ENCODE measurements at regions not wholly inside any gene's neighbourhood (a gene's known extent, or its start where the extent isn't known, plus 50 kb on each side); places are given as distances from the start of the nearest gene placed in this dataset.
"Not testable (repeated sequence)": the region's sequence is repeated elsewhere in the genome, so short reads cannot be mapped to it uniquely, and the experiment has no call there.

GRCh38 chr7:121744877-121745276 lies 128.1 kb upstream of the PTPRZ1 start:
- DNase-seq (ENCODE audit: low read depth) = no peak

DNA sequence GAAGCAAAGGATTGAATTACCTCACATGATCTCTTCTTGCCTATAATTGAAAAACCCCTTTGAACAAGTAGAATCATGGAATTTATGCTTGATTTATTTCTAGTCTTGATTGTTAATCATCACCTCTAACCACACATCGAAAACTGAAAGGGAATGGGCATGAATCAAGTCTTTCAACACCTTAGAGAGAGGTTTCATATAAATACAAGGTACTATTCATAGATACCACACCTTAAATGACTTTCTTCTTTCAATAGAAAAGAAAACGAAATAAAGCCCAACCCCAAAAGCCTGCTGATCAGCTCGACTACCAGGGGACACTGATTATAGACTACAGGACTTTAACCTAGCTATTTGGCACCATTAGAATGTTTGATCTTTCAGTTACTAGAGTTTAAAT lies 128.6 kb upstream of the PTPRZ1 start:
- no peak for DNase-seq (ENCODE audit: low read depth)

GRCh38 chr7:121741896-121742295 lies 131.1 kb upstream of the PTPRZ1 start:
- no peak for DNase-seq (ENCODE audit: low read depth)

- no peak for DNase-seq (ENCODE audit: low read depth)
Measured at GRCh38 chr7:121739465-121739864, 133.5 kb upstream of the PTPRZ1 start.

GRCh38 chr7:121730869-121731268 lies 142.1 kb upstream of the PTPRZ1 start:
- no peak for DNase-seq (ENCODE audit: low read depth)

DNA sequence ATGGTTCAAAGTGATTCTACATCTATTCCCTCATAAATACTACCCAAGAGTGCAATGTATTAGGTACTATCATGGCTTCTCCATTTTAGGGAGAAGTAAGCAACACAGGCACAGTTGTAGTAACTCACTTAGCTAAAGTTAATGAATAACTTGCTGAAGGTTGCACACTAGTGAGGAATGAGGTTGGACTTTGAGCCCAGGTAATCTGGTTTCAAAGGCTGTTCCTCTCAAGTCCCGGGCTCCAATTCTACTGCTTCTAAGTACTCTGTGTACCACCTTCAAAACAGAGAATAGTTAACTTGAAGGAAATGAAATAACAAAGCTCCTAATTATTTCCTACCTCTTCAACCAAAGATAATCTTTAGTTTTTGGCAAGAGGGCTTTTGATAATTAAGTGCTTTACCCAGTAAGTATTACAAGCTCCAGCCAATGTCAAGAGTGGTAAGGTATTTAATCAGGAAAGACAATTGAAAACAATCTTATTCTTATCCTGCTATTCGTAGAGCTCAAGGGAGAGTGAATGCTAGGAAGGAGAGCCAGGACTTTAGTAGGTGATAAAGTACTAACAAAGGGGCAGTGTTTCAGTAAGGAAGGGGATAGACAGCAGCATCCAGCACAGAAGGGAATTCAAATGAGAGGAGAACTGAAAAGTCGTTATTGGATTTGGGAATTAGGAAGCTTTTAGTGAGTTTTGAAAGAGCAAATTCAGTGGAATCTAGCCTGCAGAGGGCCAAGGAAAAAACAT lies 158.2 kb upstream of the PTPRZ1 start:
- no peak for DNase-seq (ENCODE audit: low read depth)

DNA sequence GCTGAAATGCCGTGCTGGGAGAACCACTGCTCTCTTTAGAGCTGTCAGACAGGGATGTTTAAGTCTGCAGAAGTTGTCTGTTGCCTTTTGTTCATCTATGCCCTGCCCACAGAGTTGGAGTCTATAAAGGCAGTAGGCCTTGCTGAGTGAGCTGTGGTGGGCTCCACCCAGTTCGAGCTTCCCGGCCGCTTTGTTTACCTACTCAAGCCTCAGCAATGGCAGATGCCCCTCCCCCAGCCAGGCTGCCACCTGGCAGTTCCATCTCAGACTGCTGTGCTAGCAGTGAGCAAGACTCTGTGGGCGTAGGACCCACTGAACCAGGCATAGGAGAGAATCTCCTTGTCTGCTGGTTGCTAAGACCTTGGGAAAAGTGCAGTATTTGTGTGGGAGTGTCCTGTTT lies 160.0 kb upstream of the PTPRZ1 start:
- not testable (repeated sequence) for DNase-seq (ENCODE audit: low read depth)

GRCh38 chr7:121697731-121698316 lies 175.1 kb upstream of the PTPRZ1 start:
- peak; percentile 3 for DNase-seq (ENCODE audit: low read depth)

DNA sequence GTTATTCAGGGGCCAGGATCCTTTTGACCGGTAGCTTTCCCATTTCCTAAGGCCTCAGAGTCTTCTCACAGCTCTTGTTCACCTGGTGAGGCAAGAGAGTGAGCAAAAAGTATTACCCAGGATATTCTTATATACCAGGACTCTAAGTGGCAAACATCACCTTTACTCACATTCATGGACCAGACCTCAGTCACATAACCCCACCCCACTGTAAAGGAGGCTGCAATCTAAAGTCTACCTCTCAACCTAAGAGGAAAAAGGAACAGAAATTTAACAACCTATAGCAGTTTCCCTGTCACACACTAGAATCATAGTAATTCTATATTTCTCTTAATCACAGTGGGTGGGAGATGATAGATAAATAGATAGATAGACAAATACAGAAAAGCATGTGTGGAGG lies 176.0 kb upstream of the PTPRZ1 start:
- DNase-seq (ENCODE audit: low read depth) = no peak

- DNase-seq (ENCODE audit: low read depth) = no peak
Measured at GRCh38 chr7:121689749-121690148, 183.2 kb upstream of the PTPRZ1 start.

DNA sequence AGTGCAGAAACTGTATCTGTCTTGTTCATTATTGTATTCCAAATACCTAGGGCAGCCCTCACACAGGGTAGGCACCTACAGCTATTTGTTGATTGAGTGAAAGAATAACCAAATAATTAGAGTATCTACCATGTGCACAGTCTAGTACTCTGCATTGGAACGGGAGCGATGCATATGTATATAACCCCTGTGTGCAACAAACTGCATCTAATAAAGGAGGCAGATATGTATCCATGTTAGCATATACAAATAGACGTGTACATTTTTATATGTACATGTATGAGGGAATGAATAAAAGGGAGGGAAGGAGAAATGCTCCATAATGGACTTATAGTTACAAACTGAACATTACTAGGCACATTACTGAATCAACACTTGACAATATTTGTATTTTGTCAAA lies 191.3 kb upstream of the PTPRZ1 start:
- DNase-seq (ENCODE audit: low read depth) = no peak

DNA sequence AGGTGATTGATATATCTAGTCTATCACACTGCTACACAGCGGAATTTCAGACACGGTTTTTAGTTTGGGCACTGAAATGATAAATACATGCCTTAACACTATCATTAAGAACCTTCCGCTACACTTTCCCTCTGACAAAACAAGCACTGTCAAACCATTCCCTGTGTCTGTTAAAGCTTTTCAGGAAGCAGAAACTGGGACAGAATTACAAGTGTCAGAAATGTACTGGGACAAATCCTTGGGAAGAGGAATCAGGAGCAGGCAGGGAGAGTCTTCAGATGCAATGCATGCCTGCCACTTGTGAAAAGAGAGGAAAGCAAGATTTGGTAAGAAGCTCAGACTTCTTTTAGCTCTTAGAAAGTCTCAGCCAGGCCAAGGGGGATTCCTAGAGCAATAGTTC lies 196.8 kb upstream of the PTPRZ1 start:
- DNase-seq (ENCODE audit: low read depth) = no peak

DNA sequence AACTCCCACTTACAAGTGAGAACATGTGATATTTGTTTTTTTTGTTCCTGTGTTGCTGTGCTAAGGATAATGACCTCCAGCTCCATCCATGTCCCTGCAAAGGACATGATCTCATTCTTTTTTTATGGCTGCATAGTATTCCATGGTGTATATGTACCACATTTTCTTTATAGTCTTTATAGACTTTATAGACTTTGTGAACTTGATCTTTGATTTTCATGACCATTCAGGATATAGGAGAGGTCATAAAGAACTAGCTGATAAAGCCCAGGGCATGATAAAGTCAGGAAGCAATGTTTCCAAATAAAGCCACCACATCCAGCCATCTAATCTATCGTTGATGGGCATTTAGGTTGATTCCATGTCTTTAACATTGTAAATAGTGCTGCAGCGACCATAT lies 198.5 kb upstream of the PTPRZ1 start:
- not testable (repeated sequence) for DNase-seq (ENCODE audit: low read depth)

DNA sequence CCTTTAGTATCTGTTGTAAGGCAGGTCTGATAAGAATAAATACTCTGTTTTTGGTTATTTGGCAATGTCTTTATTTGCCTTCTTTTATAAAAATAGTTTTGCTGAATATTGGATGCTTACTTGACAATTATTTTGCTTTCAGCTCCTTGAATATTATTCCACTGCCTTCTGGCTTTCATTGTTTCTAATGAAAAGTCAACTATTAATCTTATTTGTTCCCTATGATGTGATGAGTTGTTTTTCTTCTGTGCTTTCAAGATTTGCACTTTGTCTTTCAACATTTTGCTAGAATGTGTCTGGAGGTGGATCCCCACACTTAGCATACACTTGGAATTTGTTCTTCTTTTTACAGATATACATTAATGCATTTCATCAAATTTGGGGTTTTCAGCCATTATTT lies 203.8 kb upstream of the PTPRZ1 start:
- no peak for DNase-seq (ENCODE audit: low read depth)

- DNase-seq (ENCODE audit: low read depth) = no peak
Measured at GRCh38 chr7:121666306-121666705, 206.7 kb upstream of the PTPRZ1 start.

DNA sequence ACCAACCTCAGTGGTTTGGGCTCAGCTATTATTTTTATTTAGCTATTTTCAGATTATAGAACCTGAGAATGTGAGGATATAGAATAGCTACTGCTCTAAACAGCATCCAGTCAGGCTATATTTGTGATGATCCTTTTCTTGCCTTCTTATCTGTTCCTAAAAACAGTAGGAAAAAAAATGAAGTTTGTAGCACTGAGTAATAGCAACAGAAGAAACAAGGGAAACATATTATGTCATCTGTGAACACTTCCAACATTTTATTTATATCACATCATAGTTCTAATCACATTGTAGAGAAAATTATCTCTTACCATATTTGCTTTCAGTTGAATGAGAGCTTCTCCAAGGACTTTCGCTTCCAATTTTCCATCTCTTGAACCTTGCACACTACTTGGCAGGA lies 229.6 kb upstream of the PTPRZ1 start:
- no peak for DNase-seq (ENCODE audit: low read depth)

DNA sequence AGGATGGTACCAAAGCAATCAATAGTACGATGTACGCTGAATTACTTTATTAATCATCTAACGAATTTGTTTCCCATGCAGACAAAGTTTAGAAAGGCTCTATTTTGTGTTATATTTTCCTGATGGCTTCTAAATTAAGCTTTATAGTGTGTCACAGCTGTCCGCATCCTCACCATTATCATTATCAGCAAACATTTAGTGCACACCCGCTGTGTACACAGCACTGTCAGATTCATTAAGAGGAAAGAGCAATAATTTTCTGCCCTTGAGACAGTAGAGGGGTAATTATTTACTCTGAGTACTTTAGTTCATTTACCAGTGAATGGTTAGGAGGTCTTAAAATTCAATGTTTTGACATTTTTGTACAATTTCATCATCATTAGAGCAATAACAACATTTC lies 233.3 kb upstream of the PTPRZ1 start:
- no peak for DNase-seq (ENCODE audit: low read depth)

- DNase-seq (ENCODE audit: low read depth) = no peak
Measured at GRCh38 chr7:121638286-121638685, 234.7 kb upstream of the PTPRZ1 start.

GRCh38 chr7:121634356-121634755 lies 238.2 kb upstream of the FAM3C start:
- no peak for DNase-seq (ENCODE audit: low read depth)

DNA sequence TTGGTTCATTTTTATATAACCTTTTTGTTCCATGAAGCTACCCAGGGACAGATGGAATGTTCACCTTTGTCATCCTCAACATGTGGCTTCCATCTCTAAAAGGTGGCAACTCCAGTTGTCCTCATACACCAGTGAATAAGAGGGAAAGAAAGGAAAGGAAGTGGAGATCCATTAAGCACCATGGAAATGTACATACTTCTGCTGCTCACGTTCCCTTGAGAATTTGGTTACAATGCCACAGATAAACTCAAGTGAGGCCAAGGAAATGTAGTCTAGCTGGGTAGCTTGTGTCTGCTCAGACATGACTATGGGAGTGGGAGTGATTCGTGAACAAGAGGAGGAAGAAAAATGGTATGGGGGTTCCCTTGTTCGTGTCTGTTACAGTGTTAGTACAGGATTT lies 237.1 kb upstream of the FAM3C start:
- no peak for DNase-seq (ENCODE audit: low read depth)

- DNase-seq (ENCODE audit: low read depth) = no peak
Measured at GRCh38 chr7:121624958-121625357, 228.8 kb upstream of the FAM3C start.

GRCh38 chr7:121623130-121623872 lies 227.2 kb upstream of the FAM3C start:
- no peak for DNase-seq (ENCODE audit: low read depth)

GRCh38 chr7:121621937-121622336 lies 225.8 kb upstream of the FAM3C start:
- DNase-seq (ENCODE audit: low read depth) = no peak

Measured in HS-5 (cell line).